NT2/D1 (cell line): ENCODE measurements at regions not wholly inside any gene's neighbourhood (a gene's known extent, or its start where the extent isn't known, plus 50 kb on each side); places are given as distances from the start of the nearest gene placed in this dataset.

Source experiments
- SUZ12 ChIP-seq: IDR thresholded peaks from 2 replicates; pipeline ENCODE4 v1.6.1; 2011; ENCODE audit not compliant: insufficient read length, insufficient read depth; ENCODE audit errors: extremely low read depth
- YY1 ChIP-seq: IDR thresholded peaks from 2 replicates; pipeline ENCODE4 v1.6.1; 2011; ENCODE audit not compliant: insufficient read length, insufficient read depth

GRCh38 chr13:22644941-22645340, 535.8 kb upstream of the SGCG start:
- no peak for TF ChIP-seq SUZ12
- TF ChIP-seq YY1, result no peak
